HG02588 (cell line): ENCODE measurements at regions not wholly inside any gene's neighbourhood (a gene's known extent, or its start where the extent isn't known, plus 50 kb on each side); places are given as distances from the start of the nearest gene placed in this dataset.

ENCODE experiments used
- ATAC-seq: cut with Tn5 transposase; IDR thresholded peaks from one replicate; pipeline ENCODE4 v1.9.1; 2021; ENCODE audit warnings: mild to moderate bottlenecking, moderate library complexity; ENCODE audit not compliant: unreplicated experiment

DNA sequence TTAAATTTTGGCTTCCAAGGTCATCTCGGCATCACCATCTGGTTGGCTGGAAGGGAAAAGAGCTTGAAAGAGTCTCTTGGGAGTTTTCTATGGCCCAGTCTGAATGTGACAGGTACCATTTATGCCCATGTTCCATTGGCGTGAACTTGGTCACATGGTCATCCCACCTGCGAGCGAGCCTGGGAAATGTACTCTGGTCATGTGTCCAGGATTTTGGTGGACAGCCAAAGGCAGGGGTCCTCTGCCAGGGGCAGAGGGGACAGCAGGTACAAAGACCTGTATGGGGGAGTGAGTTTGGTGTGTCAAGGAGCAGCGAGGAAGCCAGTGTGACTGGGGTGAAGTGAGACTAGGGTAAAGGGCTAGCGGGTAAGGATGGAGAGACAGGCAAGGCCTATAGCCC lies 112.6 kb downstream of the CDC5L start:
- ATAC-seq, result no peak

DNA sequence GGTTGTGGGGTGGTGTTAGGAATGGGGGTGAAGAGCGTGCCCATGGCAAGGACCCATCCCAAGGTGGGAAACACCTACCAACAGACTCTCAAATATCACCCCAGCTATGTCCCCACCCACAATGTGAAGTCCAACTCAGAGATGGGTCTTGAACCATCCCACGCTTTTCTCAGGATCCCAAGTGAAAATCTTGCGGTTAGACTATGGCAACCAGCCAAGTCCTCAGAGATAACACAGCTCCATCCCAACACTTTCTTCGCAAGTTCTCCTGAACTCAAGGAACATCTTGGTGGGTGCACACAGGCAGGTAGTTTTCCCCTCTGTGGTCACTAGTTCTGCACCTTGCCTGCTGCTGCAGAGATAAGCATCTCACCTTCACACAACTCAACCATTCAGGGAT lies 116.0 kb downstream of the CDC5L start:
- ATAC-seq, result no peak

DNA sequence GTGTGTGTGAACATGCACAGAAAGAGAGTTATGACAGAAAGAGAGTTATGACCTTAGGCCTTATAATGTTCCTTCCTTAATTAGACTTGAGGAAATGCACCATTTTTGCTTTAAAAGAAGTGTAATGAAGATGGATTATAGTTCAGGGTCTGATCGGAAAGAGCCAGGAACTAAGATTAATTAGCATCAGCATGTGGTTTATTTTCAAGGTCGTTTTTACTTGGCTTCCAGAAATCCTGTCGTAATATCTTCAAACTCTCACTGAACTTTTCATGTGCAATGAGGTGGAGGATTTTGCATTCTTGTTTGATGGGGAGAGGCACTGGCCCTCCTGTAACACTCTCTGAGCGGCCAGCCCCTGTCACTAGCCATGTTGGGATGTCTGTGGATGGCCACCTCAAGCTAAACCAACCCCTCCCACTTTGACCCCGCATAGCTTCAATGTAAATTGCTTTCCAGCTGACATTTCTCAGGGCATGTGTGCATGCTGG lies 116.8 kb downstream of the CDC5L start:
- ATAC-seq, result no peak

DNA sequence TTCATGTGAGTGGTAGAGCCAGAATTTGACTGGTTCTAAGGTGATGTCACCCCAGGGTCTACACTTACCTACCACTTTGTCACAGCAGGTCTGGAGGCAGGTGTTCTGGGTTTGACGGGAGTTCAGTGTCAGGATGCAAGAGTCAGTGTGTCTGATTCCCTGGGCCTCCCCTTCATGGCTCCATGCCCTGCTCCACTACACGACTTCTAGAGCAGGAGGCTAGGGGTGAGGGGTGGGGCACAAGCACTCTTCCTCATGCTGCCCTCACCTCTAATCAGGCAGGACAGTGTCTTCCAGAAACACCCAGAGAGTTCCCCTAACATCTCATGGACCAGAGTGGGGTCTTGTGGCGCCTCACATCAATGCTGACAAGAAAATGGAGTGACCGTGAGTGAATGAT lies 118.2 kb downstream of the CDC5L start:
- ATAC-seq, result no peak

DNA sequence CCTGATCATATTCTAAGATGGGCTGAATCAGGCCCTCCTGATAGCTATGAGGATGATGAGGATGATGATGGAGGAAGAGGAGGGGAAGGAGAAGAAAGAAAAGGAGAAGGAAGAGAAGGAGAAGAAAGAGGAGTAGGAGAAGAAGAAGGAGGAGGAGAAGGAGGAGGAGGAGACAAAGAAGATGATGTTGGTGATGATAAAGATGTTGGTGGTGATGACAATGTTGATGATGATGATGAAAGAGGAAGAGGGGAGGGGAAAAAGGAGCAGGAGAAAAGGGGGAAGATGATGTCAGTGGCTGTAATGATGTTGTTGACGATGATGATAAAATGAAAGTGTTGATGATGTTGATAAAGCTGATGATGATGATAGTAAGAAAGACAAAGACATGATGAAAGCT lies 119.5 kb downstream of the CDC5L start:
- no peak for ATAC-seq

DNA sequence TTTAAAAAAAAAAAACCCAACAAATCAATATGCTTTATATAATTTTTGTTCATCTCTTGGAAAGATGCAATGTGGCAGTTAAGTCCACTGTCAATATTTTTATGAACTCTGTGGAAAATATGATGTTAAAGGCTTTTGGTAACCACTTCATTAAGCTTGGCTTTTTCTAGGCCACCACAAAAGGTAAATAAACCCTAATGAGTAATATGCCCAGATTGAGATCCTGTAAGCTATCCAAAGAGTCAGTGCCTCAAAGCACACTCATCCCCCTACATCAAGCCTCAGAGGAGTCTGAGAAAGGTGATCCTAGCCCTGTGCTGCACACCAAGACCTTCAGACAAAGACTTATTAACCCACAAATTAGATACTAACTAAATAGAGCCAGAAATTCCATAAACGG lies 121.1 kb downstream of the CDC5L start:
- no peak for ATAC-seq

DNA sequence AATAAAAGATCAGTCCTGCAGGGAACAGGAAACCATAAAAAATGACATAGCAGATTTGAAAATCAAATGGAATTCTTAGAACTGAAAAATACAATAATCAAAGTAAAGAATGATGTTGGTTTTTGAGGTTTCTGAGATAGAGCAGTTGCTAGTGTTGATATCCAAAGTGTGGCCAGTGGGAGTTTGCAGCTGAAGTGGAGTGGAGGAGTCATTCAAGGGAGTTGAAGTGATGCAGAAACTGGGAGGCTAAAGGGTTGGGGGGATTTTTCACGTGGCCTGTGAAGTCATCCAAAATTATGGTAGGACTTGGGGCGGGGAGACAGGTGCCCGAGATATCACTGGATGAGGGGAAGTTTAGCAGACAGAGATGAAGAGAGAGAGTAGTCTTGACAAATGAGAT lies 123.6 kb downstream of the CDC5L start:
- ATAC-seq, result no peak

DNA sequence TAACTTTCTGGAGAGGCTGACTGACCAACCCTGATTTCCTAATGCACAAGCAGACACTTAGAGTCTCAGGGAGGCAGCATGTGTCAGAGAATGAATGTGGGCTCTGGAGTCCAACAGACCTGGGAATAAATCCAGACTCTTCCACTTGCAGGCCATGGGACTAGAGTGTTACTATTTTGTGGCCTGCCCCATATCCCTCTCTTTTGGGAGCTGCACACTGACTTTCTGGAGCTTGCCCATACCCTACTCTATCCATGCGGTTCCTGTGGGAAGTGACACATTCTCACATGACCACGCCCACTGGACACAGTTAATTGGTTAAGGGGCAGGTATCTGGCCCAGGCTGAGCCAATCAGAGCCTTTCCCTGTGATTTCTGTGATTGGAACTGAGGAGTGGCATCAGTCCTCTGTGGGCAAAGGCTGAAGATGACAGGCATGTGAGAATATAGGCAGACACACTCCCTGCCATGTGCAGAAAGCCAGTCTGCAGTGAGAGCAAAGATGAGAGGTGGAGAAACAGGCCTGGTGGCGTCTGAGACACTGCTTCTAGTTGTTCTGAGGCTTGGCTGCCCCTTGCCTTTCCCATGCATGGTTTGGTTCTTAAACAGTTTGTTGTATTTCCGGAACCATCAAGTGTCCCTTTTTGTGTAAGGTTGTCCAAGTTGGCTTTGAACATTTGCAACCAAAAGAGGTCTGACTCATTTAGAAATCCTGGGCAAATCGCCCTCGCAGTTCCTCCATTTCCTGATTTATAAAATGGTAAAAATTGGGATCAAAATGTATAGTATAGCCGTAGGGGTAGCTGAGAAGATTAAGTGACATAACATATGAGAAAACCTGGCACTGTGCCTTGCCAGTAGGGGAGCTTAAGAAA lies 125.6 kb downstream of the CDC5L start:
- no peak for ATAC-seq

DNA sequence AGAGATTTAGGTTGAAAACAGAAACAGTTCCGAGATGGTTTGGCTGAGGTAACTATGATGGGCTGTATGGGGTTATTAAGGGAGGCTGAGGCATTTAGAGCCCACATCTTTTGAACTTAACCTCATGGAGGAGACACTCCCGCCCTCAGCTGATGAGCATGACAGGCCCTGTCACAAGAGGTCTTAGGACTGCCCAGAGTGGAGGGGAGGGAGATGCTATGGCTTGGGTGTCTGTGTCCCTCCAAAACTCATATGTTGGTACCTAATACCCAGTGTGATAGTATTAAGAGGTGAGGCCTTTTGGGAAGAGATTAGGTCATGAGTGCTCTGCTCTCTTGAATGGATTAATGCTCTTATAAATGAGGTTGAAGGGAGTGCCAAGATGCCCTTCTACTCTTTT lies 126.6 kb downstream of the CDC5L start:
- ATAC-seq, result no peak

DNA sequence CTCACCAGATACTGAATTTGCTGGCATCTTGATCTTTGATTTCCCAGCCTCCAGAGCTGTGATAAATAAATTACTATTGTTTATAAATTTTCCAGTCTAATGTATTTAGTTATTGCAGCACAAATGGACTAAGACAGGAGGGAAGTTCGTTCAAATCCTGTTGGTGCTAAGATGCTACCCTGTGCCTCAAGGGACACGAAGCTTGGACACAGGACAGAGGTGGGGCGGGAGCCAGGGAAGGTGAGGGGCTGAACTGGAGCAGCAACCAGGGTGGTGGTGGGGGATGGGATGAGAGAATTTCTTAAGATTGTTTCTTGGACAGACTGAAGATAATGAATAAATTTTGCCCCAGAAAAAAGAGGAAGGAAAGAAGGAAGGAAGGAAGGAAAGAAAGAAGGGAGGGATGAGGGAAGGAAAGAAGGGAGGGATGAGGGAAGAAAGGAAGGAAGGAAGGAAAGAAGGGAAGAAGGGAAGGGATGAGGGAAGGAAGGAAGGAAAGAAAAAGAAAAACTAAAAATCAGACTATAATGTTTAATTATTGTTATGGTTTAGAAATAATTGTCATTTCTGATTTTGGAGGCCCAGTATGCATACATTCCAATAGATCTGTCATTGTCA lies 127.2 kb downstream of the CDC5L start:
- no peak for ATAC-seq

DNA sequence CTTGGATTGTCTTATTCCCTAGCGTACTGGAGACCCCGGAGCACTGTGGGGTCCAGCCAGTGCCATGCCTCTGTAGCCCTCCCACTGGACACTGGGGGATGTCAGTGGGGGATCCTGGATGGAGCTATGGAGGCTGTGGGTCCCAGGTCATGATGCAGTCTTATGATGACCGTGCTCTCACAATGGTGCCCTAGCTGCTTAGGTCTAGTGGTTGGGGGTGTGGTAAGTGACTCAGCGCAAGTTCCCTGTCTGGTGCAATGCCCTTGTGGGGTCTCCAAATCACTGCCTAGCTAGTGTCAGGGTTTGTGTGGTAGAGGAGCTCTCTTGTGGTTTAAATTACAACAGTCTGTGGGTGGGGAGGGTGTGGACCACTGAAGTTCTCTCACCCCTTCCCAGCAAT lies 135.4 kb downstream of the CDC5L start:
- no peak for ATAC-seq

DNA sequence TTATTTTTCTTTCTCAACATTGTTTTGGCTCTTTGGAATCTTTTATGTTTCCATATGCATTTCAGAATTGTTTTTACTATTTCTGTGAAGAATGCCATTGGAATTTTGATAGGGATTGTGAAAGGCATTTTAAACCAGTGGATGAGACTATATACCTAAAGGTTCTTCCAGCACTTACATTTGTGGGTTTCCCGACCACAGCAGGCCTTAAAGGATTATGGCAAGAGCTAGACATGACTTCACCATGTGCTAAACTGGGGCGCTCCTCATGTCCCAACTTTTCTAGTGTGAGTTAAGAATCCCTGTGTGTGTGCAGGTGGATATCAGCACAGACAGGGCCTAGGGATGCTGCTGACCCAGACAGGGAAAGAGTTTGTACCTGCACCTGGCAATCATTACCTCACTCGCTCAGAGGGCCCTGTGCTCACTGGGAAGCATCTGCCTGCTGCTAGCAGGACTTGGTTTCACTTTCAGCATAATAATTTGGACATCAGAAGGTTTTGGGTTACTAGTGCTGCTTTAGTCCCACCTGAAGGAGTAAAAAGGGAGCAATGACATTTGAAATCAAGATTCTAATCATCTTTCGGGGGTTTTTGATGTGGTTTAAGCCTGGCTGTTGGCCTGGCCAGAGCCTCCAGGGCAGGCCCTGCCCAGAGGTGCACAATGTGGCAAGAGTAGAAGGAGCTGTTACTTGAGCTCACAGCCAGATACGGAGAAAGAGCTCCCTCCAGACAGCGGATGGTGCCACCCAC lies 137.1 kb downstream of the CDC5L start:
- no peak for ATAC-seq

DNA sequence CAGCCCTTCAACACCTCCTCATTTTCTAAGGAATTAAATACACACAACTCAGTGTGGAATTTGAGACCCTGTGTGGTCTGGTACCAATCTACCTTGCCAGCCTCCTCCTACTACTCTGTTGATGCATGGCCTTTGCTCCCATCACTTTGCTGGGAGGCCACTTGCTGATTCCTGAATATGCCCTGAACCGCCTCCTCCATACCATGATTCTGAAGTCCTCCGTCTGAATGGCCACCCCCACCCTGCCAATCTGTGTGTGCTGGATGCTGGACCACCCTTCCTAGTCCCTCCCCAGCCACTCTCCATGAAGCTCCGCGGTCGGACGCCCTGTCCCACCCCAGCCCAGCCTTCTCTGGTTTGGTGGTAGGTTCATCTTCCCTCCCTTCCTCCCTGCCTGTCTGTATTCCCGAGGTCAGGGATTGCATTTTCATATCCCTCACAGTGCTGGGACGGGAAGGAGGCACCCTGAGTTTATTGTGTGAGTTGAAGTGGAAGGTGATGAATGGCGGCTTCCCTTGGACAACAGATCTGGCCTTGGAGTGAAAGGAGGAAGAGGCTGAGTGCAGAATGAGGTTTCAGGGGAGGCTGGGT lies 138.3 kb downstream of the CDC5L start:
- ATAC-seq, result no peak

DNA sequence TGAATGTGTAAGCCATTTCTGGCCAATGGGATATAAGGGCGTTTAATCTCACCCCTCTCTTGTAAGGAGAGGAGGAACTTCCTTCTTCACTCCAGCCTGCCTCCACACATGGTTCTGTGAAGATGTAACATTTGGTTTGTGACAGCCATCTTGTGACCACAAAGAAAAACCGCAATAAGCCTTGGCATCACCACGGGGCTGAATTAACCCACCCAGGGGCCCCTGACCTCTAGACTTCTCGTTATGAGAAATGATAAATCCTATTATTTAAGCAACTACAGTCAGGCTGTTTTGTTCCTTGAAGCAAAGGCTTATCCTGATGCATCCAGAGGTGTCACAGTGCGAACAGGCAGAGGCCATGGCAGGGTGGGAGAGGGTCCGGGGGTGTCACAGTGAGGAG lies 139.7 kb downstream of the CDC5L start:
- no peak for ATAC-seq

DNA sequence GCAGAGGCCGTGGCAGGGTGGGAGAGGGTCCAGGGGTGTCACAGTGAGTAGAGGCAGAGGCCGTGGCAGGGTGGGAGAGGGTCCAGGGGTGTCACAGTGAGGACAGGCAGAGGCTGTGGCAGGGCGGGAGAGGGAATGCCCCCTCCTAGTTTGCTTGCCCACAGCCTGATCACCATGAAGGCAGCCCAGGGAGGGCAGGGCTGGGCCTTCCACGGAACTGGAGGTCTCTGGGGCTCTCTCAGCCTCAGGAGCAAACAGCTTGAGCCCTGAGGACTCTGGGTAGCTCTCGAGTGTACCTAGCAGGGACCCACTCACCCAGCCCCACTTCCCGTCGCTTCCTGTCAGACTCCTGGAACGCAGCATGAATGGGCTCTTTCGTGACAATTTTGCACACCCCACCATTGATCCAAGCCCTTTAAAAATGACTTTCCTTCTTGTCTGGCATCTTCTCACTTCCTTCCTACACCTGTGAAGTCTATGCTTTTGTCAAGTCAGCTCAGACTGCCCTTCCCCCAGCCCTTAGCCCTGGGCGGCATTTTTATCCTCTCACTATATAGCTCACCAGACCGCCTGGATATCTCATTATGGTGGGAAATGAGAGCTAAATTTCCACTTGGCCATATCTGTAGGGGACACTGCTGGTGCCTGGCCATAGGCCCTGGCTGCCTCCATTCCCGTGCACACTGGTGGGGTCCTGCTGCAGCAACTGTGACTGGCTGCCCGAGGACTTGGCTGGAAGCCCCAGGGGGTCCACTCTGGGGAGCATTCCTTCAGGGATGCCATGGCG lies 140.3 kb downstream of the CDC5L start:
- no peak for ATAC-seq

DNA sequence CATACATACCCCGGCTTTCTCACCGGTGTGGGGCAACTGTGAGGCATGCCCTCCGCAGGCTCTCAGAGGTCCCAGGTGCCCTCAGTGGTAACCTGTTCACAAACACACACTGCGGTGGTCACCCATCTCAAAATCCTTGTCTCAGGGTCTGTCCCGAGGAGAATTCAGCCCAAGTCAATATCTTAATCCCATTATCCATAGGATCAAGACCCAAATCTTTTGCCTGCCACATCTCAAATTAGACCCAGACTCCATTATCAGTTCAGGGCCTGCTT lies 140.8 kb downstream of the CDC5L start:
- ATAC-seq, result no peak

DNA sequence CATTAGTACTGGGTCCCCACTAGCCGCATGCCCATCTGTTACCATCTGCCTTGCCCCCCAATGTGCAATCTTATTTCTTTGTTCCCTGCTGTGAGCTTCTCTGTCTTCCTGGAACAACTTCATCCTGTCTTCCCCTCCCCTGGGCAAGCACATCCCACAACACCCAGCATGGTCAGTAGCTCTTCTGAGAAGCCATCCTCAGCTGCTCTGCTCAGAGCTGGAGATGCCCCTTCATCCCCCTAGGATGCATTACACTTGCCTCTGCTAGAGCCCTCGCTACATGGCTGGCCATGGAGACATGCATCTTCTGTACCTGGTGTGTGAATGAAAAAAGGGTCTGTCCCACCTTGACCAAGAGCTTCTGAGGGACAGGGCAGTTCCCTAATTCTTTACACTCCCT lies 141.2 kb downstream of the CDC5L start:
- no peak for ATAC-seq

DNA sequence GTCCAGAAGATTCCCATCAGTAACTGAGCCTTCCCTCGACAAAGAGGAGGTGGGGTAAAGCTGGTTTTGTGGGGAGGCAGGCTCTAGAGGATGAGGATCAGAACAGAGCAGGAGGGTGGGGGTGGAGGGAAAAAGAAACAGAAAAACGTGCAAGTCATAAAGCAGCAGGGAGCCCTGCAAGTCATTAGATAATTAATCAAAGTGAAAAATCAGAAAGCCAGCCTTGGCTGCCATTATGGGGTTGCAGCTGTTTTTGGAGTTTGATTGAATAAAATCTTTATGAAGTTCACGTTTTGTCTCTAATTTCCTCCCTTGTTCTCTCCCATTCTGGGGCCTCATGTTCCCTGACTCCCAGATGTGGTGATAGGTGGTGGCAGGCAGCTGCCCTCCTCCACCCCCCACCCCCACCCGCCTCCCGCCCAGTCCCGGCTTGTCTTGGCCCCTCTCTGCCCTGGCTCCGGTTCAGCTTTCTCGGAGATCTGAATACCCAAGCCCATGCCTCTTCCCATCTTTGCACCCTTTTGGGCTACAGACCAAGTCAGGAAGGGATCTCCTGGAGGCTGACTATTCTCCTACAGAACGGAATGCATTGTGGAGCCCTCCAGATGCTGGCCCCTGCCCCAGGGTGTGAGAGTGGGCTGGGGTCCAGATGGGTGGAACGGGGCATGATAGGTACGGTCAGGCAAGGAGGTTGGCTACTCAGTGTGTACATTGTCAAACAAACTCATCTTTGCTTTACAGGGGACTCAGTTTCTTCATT lies 141.8 kb downstream of the CDC5L start:
- ATAC-seq, result no peak

DNA sequence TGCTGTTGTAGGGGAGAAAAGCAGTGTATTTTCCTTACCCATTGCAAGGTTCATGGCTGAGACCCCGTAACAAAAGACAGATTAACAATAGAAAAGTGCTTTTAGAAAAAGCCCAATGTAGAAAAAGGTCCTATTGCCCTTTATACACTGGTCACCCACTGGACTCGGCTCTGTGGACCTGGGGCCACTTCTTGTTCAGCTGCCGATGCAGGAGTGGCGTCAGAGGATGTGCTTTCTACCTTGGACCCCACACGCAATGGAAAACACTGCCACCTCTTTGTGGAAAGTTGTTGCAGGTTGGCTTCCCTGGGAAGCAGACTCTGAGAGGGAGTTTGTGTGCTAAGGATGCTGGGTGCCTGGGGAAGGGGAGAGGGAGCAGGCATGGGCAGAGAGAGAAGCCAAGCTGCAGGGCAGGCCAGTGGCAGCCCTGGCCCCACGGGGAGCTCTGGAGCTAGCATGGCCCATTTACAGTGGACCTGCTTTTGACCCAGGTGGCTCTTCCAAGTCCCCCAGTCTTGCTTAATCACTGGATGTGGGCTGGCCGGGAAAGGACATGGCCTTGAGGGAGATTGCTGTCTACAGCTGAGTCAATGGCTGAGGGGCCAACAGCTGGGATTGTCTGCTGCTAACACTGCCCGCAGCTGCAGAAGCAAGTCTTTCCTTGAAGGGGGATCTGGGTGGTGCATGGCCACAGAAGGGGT lies 142.9 kb downstream of the CDC5L start:
- ATAC-seq, result no peak

DNA sequence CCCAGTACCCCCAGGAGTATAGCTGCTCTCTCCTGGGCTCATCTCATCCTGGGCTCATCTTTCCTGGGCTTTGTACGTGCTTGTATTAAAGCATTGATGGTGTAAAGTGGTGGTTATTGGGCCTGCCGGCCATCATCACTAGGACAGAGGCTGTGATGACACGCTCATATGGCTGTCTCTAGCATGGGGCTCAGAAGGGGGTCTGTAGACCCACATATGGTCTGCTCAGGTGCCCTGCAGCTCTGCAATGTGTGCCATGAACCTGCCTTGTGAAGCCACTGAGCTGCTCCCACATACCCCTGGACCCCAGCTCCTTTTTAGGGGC lies 143.4 kb downstream of the CDC5L start:
- ATAC-seq, result no peak
